Progenitor cell of endocrine pancreas (in vitro differentiated cells): ENCODE measurements at regions not wholly inside any gene's neighbourhood (a gene's known extent, or its start where the extent isn't known, plus 50 kb on each side); places are given as distances from the start of the nearest gene placed in this dataset.

ENCODE experiments used
- DNase-seq: peaks from one replicate; pipeline ENCODE4 v3.0.0; 2021; ENCODE audit warnings: low spot score; ENCODE audit not compliant: unreplicated experiment
- H3K27ac Mint-ChIP-seq: 2 replicates; pipeline ENCODE4 v1.8.0; 2021; ENCODE audit warnings: mild to moderate bottlenecking, moderate library complexity, mixed read lengths
- H3K27me3 Mint-ChIP-seq: 2 replicates; pipeline ENCODE4 v1.8.0; 2021; ENCODE audit warnings: mixed read lengths
- H3K36me3 Mint-ChIP-seq: 2 replicates; pipeline ENCODE4 v1.8.0; 2022; ENCODE audit warnings: mixed read lengths; ENCODE audit not compliant: insufficient read depth
- H3K4me1 Mint-ChIP-seq: 2 replicates; pipeline ENCODE4 v1.8.0; 2021; ENCODE audit warnings: low read depth, mixed read lengths
- H3K4me3 Mint-ChIP-seq: 2 replicates; pipeline ENCODE4 v1.8.0; 2021; ENCODE audit warnings: low read depth, mild to moderate bottlenecking, moderate library complexity, mixed read lengths
- H3K9me3 Mint-ChIP-seq: 2 replicates; pipeline ENCODE4 v1.8.0; 2021; ENCODE audit warnings: low read depth, mixed read lengths
- CTCF ChIP-seq: fragments of 200-600 bp; sonication (generic); IDR thresholded peaks from one replicate; pipeline ENCODE4 v1.5.0; 2021; ENCODE audit warnings: antibody characterized with exemption, mild to moderate bottlenecking; ENCODE audit not compliant: unreplicated experiment

- no peaks in the 10 kb centered on the region for H3K36me3 Mint-ChIP-seq
- H3K27ac Mint-ChIP-seq = no peak overlapping the region
- H3K4me1 Mint-ChIP-seq = peaks cover 14% of the 10 kb centered on the region
- TF ChIP-seq CTCF = no peak
- no peak for DNase-seq
- H3K27me3 Mint-ChIP-seq = no peaks in the 10 kb centered on the region
- H3K9me3 Mint-ChIP-seq = peaks cover 1% of the 10 kb centered on the region
- H3K4me3 Mint-ChIP-seq = no peak overlapping the region
These were observed 283.1 kb downstream of the NUF2 start for GRCh38 chr1:163604896-163605295.

GRCh38 chr1:163608979-163609378 is 287.2 kb downstream of the NUF2 start:
- DNase-seq = no peak
- Mint-ChIP-seq H3K4me3 (no peak overlapping the region), H3K27me3 (no peaks in the 10 kb centered on the region), H3K4me1 (peaks cover 15% of the 10 kb centered on the region), H3K9me3 (no peaks in the 10 kb centered on the region), H3K27ac (no peak overlapping the region), H3K36me3 (no peaks in the 10 kb centered on the region)
- TF ChIP-seq CTCF = no peak

- no peak for TF ChIP-seq CTCF
- Mint-ChIP-seq H3K36me3 (no peaks in the 10 kb centered on the region), H3K4me1 (peaks cover 15% of the 10 kb centered on the region), H3K9me3 (no peaks in the 10 kb centered on the region), H3K27ac (no peak overlapping the region), H3K27me3 (no peaks in the 10 kb centered on the region), H3K4me3 (no peak overlapping the region)
- no peak for DNase-seq
These were observed 288.1 kb downstream of the NUF2 start for GRCh38 chr1:163609858-163610257.

GRCh38 chr1:163610486-163610885 is 288.7 kb downstream of the NUF2 start:
- H3K9me3 Mint-ChIP-seq = no peaks in the 10 kb centered on the region
- H3K27me3 Mint-ChIP-seq = no peaks in the 10 kb centered on the region
- H3K36me3 Mint-ChIP-seq = no peaks in the 10 kb centered on the region
- H3K27ac Mint-ChIP-seq = no peak overlapping the region
- TF ChIP-seq CTCF = no peak
- DNase-seq = no peak
- peaks cover 15% of the 10 kb centered on the region for H3K4me1 Mint-ChIP-seq
- H3K4me3 Mint-ChIP-seq = no peak overlapping the region

GRCh38 chr1:163614361-163614760 is 292.6 kb downstream of the NUF2 start:
- no peaks in the 10 kb centered on the region for H3K9me3 Mint-ChIP-seq
- no peaks in the 10 kb centered on the region for H3K36me3 Mint-ChIP-seq
- H3K27me3 Mint-ChIP-seq = no peaks in the 10 kb centered on the region
- no peak overlapping the region for H3K4me3 Mint-ChIP-seq
- no peak overlapping the region for H3K27ac Mint-ChIP-seq
- DNase-seq = no peak
- H3K4me1 Mint-ChIP-seq = peaks cover 4% of the 10 kb centered on the region
- TF ChIP-seq CTCF = no peak
